HG03575 (cell line): ENCODE measurements at regions not wholly inside any gene's neighbourhood (a gene's known extent, or its start where the extent isn't known, plus 50 kb on each side); places are given as distances from the start of the nearest gene placed in this dataset.

Source experiments
- ATAC-seq: cut with Tn5 transposase; IDR thresholded peaks from one replicate; pipeline ENCODE4 v1.9.1; 2021; ENCODE audit not compliant: unreplicated experiment, insufficient number of reproducible peaks, low FRiP score; ENCODE audit errors: extremely low read depth

DNA sequence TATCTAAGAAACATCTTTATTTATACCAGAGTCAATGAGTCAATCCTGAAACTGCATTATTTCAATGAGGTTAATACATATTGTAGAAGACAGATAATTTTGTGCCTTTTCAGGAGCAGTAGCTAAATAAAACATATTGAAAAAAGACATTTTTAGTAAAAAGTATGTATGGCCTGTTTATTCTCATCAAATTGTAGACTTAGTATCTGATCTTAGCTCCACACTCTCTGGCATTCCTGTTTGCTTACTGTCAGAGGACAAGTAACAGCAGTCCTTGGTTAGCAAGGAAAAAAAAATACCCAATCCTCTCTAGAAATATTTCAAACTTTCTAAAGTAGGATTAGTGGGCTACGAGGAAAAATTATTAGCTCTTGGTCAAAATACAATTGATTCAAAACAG is 50.5 kb upstream of the GUCY1A1 start:
- ATAC-seq: no peak

DNA sequence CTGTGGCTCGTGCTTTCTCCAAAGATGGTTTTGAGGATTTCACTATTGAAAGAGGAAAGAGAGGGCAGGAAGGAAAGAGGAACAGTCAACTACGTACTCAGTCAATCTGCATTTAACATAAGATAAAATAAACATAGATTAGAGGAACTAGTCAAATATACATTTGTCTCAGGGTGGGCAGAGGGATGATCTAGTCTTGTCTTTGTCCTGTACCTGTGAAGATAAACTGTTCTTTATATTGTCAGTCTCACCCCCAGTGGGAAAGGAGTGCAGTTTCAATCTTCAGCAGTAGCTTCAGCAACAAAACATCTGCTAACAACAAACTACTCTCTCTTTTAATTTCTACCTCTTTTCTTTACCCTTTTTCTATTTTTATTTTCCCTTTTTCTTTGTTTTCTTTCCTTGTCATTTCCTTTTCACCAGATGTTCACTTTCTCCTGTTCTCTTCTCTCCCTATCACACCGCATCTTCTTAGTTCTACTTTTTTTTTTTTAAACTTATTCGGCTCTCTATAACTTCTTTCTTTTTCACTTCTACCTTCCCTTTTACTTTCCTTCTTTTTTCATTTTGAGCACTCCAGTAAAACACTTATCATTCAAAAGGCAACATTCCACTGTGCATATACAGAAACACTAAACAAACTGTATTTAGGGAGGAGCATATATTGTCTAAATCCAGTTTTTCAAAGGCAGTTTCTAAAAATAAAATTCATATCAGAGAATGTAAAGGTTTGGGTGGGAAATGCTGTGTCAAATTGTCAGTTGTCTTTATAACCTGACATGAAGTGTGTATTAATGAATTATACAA is 51.4 kb upstream of the GUCY1A1 start:
- ATAC-seq: no peak

DNA sequence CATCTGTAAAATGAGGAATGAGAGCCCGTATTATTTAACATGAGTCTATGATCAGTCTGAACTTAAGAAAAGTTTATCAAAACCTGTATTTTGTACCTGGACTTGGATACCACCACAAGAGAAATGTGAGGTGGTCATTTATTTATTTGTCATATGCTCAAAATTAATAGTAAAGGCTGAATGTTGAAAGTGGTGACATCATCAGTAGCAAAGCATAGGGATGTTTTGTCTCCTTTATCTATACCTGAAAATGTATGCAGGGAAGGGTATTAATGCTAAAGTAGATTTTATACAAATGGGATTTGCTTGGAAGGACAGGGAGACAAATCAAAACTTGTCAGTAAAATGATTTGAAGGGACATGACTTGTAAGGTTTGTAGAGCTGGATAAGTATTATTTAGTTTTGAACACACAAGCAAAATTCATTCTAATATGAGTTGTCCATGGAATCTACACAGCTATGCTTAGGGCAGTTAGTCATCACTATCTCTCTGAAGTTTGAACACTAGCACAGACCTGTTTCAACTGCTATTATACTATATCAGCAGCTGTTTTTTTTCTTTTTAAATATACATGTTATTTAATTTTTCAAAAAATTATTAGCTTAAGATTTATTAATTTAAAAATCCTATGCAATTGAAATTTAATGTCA is 52.4 kb upstream of the GUCY1A1 start:
- no peak for ATAC-seq

GRCh38 chr4:155612074-155612473 is 54.6 kb upstream of the GUCY1A1 start:
- no peak for ATAC-seq

DNA sequence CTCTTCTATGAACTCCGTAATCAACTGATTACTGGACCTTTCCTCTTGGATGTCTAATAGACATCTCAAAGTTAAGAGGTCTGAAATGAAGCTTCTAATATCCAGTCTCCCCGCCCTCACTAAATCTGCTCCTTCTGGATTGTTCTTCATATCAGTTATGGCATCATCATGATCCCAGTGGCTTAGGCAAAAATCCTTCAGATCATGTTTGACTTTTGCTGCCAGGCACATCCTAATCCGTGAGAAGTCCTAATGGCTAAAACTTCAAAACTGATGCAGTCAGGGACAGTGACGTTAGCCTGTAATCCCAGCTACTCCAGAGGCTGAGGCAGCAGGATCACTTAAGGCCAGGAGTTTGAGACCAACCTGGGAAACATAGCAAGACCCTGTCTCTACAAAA is 55.1 kb upstream of the GUCY1A1 start:
- ATAC-seq: no peak

DNA sequence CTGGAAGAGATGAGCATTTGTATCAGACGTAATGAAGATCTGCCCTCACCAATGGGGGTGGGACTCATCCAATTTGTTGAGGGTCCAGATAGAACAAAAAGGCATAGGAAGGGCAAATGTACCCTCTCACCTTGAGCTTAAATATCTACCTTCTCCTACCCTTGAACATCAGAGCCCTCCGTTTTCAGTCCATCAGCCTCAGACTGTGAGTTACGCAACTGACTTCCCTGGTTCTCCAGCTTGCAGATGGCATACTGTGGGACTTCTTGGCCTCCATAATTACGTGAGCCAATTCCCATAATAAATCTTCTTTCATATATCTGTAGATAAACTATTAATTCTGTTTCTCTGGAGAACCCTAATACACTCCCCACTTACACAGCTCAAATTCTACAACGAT is 56.5 kb upstream of the GUCY1A1 start:
- ATAC-seq: no peak

- no peak for ATAC-seq
Measured at GRCh38 chr4:155609455-155610059, 57.1 kb upstream of the GUCY1A1 start.

DNA sequence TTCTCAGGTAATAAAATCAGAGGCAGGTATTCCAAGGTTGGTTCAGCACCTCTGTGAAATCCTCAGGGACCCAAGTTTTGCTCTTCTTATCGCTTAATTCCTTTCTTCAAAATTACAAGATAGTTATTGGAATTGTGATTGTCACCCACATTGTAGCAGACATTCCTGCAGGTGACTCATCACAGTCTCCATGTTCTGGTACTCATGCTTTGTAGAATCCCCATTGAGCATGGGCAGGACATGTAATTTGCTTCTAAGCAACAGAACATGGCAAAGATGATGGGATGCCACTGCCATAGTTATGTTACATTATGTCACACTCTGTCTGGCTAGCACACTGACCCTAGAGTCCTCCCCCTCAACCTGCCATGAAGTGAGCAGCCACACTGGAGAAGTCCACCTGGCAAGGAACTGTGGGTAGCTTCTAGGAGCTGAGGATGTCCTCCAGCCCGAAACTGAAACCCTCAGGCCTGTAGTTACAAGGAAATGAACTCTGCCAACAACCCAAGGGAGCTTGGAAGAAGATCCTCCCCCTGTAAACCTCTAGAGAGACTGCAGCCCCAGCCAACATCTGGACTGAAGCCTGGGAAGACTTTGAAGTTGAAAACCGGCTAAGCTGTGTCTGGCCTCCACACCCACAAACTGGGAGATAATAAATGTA is 58.3 kb upstream of the GUCY1A1 start:
- no peak for ATAC-seq

DNA sequence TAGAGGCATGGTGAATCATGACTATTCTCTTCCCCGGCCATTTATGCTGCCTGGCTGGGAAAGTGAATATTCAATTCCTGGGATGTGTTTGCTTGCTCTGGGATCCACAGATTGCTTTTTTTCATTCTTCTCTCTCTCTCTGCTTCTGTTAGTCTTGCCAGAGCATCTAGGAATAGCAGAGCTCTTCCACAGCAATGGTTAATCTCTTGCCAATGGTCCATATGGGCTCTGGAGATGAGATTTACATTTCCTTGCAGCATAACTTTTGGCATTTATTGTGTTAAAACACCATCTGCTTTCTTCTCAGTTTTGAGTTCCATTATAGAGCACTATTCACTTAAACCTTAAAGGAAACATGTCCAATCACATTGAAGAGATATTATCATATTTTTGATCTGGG is 59.2 kb upstream of the GUCY1A1 start:
- no peak for ATAC-seq

- ATAC-seq: no peak
Measured at GRCh38 chr4:155604718-155605626, 61.7 kb upstream of the GUCY1A1 start.

- no peak for ATAC-seq
Measured at GRCh38 chr4:155603360-155603891, 63.2 kb upstream of the GUCY1A1 start.

- ATAC-seq: no peak
Measured at GRCh38 chr4:155602351-155603140, 64.1 kb upstream of the GUCY1A1 start.

GRCh38 chr4:155600244-155600643 is 66.4 kb upstream of the GUCY1A1 start:
- no peak for ATAC-seq

GRCh38 chr4:155599596-155599995 is 67.1 kb upstream of the GUCY1A1 start:
- no peak for ATAC-seq

DNA sequence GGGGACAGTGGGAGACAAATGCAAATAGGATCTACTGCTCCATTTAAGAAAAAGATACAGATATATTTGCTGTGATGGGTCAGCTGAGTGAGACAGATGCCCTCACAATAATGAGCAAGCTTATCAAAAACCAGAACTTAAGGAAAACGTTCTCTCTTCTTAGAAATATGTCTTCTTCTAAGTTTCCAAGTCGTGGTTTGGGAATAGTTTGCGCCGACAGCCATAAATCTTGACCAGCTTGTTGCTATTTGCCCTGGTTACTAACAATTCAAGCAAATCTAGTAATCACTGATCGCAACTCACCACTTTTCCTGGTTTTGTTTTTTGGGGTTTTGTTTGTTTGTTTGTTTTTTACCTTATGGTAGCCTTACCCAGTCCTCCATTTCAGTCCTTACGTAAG is 67.6 kb upstream of the GUCY1A1 start:
- ATAC-seq: no peak

- no peak for ATAC-seq
Measured at GRCh38 chr4:155597933-155598451, 68.7 kb upstream of the GUCY1A1 start.

- no peak for ATAC-seq
Measured at GRCh38 chr4:155597281-155597680, 69.4 kb upstream of the GUCY1A1 start.

GRCh38 chr4:155593793-155594192 is 72.9 kb upstream of the GUCY1A1 start:
- ATAC-seq: no peak
